Right cardiac atrium (tissue), 5 donors: ENCODE measurements at regions not wholly inside any gene's neighbourhood (a gene's known extent, or its start where the extent isn't known, plus 50 kb on each side); places are given as distances from the start of the nearest gene placed in this dataset.

Experiments used
- ATAC-seq, 2 donors: fragments of 200-7000 bp; cut with Tn5 transposase; one replicate each; pipeline versions ENCODE4 v1.8.0 to v1.9.1; 2020; ENCODE audit warnings: moderate library complexity in 2 of 2, mild to moderate bottlenecking in 1 of 2
- DNase-seq, 3 donors: peaks; one replicate each; pipeline ENCODE4 v3.0.0-alpha.2; 2020
- H3K27ac ChIP-seq: one replicate; pipeline ENCODE4 v1.5.1; 2013; ENCODE audit warnings: mild to moderate bottlenecking, low read length, control low read depth, moderate library complexity
- H3K27me3 ChIP-seq: one replicate; pipeline ENCODE4 v1.6.1; 2013; ENCODE audit not compliant: control insufficient read depth, insufficient read depth
- H3K4me1 ChIP-seq: one replicate; pipeline ENCODE4 v1.6.1; 2013; ENCODE audit warnings: low read length; ENCODE audit not compliant: control insufficient read depth, insufficient read depth
- H3K4me3 ChIP-seq: one replicate; pipeline ENCODE4 v1.5.1; 2013; ENCODE audit warnings: low read length, control low read depth
- H3K9me3 ChIP-seq: one replicate; pipeline ENCODE4 v1.6.1; 2013; ENCODE audit warnings: low read length; ENCODE audit not compliant: control insufficient read depth
- WGBS: extraction: QIAGEN DNeasy Blood & Tissue Kit; methylation state at CpG from one replicate; pipeline ENCODE4 v1.1.7; 2013; 5-methylcytosine and 5-hydroxymethylcytosine counted together
- intact Hi-C, 4 donors: fragments of 100-400 bp; cut with DNase I; formaldehyde crosslinking; loops; one replicate each; pipeline versions ENCODE4 v1.11.0 to v1.14.0; 2022 to 2023
- donor health status: healthy with polysubstance abuse.
- donor health status: DM: no; HTN: yes; CAD: no.
- donor health status: DM: no; HTN: no; CAD: no.
- donor health status: DM: no; HTN: yes; CAD: no; lungs with severe emphysema.
- donor health status: DM: yes; HTN: yes; CAD: no.

DNA sequence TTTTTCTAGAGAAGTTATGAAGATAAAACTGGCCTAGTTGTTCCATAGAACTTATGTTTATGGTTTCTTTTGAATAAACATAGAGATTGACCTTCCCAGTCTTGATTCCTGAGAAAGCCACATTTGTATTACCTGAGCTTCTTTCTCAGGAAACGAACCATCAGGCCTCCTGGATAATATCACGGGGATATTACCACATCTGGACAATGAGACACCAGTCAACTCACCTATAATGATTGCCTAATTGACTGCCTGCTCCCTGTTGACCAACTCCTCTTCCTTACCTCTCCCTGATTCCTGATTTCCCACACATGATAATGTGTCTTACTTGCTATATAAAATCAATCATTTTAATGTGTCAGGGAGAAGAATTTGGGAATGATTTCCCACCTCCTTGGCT is 822.7 kb downstream of the LRFN5 start:
- Histone ChIP-seq H3K27ac (no peak overlapping the region), H3K27me3 (no peaks in the 10 kb centered on the region), H3K9me3 (no peaks in the 10 kb centered on the region), H3K4me1 (no peaks in the 10 kb centered on the region), H3K4me3 (no peak overlapping the region)
- WGBS = 43% methylated on average over 2 of the region's 2 CpGs
- intact Hi-C loops = no loop called here
- no peak for ATAC-seq
- no peak for DNase-seq

DNA sequence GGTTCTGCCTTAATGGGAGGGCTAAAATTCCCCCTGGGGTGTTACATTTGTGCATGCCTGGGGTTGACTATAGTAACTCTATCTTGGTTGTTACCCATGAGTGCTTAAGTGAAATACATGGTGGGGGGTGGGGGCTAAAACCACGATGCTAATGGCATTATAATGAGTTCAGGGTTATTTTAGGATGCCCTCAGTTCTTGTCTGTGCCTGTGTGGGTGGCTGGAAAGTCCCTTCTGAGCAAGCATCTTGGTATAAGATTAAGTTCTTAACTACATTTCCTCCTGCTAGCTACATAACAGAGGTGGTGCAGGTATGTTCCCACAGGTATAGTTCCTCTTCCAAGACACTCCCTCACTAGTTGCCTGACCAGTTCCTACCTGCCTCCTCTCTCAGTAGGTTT is 822.3 kb downstream of the LRFN5 start:
- 34% methylated on average over 1 of the region's 1 CpG for WGBS
- ATAC-seq = no peak
- intact Hi-C loops = no loop called here
- Histone ChIP-seq H3K4me1 (no peaks in the 10 kb centered on the region), H3K27ac (no peak overlapping the region), H3K27me3 (no peaks in the 10 kb centered on the region), H3K4me3 (no peak overlapping the region), H3K9me3 (no peaks in the 10 kb centered on the region)
- no peak for DNase-seq

DNA sequence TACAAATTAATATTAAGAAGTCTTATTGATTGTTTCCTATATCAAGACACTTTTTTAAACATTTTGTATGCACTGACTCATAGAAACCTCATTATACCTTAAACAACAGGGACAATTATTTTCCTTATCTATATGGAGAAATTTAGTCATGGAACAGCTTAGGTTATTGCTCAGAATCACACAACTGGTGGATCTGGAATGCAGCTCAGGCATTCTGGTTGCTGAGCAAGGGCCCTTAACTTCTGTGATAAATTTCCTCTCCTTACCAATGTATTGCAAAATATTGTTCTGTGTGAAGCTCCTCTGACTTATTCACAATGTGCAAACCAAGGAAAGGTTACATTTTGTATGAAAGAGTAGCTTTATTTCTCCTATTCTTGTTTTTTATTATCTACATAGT is 817.8 kb downstream of the LRFN5 start:
- intact Hi-C loops = no loop called here
- DNase-seq = no peak
- Histone ChIP-seq H3K4me3 (no peak overlapping the region), H3K4me1 (no peaks in the 10 kb centered on the region), H3K27me3 (no peaks in the 10 kb centered on the region), H3K9me3 (no peaks in the 10 kb centered on the region), H3K27ac (no peak overlapping the region)
- ATAC-seq = no peak

DNA sequence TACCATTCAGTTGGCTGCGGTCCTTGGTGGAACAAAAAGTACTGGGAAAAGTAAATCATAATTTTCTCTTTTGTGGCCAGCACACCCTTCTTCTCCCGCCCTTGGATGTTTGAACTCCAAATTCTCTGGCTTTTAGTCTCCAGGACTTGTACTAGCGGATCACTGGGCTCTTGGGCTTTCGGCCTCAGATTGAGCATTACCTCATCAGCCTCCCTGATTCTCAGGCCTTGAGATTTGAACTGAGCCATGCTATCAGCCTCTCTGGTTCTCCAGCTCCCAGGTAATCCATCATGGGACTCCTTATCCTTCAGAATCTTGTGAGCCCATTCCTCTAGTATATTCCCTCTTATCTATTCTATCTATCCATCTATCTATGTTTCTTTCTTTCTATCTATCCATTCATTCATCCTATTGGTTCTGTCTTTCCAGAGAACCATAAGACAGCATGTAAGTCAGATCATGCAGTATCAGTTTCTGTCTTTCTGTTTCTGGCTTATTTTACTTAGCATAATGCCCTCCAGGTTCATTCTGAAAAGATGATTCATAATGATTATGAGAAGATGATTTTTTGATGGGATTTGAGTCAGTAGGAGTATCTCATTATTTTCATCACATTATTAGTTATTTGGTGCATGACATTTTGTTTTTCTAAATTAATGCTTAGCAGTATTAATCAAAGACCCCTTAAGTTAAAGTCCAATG is 814.9 kb downstream of the LRFN5 start:
- no peaks in the 10 kb centered on the region for H3K27me3 ChIP-seq
- 89% methylated on average over 4 of the region's 4 CpGs for whole genome bisulfite sequencing
- no peak for ATAC-seq

DNA sequence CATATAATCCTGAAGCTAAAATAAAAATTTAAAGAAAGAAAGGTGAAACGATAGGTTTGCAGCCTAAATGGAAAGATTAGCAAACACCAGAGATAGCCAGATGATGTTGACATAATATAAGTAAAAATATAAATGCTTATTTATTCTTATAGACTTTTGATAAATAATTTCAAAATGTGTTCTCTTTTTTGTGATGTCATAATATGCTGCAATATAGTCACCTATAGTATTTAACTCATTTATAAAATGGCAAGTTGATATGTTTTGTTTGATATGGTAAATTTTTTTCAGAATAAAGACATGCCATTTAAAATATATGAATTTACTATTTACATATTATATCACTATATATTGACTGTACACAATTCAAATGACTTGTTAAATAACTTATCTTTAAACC is 813.4 kb downstream of the LRFN5 start:
- DNase-seq (no peak), ATAC-seq (no peak)
- 89% methylated on average over 1 of the region's 1 CpG for WGBS
- no peak overlapping the region for H3K27ac ChIP-seq
- intact Hi-C loops = no loop called here
- H3K9me3 ChIP-seq = no peaks in the 10 kb centered on the region
- H3K4me1 ChIP-seq = no peaks in the 10 kb centered on the region
- no peaks in the 10 kb centered on the region for H3K27me3 ChIP-seq
- no peak overlapping the region for H3K4me3 ChIP-seq

More for the DNA sequence above, 814.9 kb downstream of the LRFN5 start:
- intact Hi-C loops = no loop called here
- Histone ChIP-seq H3K4me3 (no peak overlapping the region), H3K9me3 (no peaks in the 10 kb centered on the region), H3K27ac (no peak overlapping the region), H3K4me1 (no peaks in the 10 kb centered on the region)
- DNase-seq = no peak

DNA sequence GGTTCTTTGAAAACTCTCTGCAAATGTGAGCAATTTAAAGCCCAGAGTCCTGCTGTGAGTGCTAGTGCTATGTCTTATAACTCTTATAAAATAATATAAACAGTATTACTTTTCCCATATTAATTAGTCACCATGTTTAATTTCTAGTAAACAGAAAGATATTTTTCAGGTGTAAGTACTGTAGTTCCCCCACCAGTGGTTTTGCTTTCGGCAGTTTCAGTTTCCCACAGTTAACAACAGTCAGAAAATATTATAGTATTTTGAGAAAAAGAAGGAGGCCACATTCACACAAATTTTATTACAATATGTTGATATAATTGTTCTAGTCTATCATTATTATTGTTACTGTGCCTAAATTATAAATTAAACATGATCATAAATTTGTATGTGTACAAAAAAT is 800.5 kb downstream of the LRFN5 start:
- ATAC-seq (no peak), DNase-seq (no peak)
- no peaks in the 10 kb centered on the region for H3K27me3 ChIP-seq
- no peak overlapping the region for H3K4me3 ChIP-seq
- no peaks in the 10 kb centered on the region for H3K4me1 ChIP-seq
- intact Hi-C loops = no loop called here
- H3K9me3 ChIP-seq = no peaks in the 10 kb centered on the region
- 85% methylated on average over 1 of the region's 1 CpG for WGBS
- no peak overlapping the region for H3K27ac ChIP-seq

DNA sequence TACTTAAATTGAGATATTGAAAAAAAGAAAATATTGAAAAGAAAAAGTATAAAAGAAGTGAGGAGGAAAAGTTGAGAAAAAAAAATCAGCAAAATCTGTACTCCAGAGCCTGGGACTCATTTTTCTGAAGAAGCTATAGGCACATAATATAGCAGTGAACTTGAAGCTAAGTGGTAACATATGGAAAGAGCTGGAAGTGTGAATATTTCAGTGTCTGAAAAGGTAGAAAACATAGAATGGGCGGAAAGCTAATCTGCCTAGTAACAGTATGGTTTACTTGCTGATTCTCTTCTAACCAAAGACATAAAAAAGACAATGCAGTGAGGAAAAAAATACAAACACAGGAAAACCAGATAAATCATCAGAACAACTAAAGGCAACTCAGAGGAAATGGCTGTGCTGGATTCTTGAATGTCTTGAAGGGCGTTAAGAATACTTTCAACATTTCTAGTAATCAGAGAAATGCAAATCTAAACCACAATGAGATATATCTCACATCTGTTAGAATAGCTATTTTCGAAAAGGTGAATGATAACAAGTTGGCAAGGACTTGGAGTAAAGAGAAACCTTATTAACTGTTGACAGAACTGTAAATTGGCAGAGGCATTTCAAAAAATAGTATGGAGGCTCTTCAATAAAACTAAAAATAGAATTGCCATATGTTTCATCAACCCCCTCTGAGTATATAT is 784.6 kb downstream of the LRFN5 start:
- intact Hi-C loops = no loop called here
- Histone ChIP-seq H3K4me3 (no peak overlapping the region), H3K27me3 (no peaks in the 10 kb centered on the region), H3K4me1 (no peaks in the 10 kb centered on the region), H3K9me3 (no peaks in the 10 kb centered on the region), H3K27ac (no peak overlapping the region)
- DNase-seq (no peak), ATAC-seq (no peak)
- 49% methylated on average over 3 of the region's 3 CpGs for WGBS

DNA sequence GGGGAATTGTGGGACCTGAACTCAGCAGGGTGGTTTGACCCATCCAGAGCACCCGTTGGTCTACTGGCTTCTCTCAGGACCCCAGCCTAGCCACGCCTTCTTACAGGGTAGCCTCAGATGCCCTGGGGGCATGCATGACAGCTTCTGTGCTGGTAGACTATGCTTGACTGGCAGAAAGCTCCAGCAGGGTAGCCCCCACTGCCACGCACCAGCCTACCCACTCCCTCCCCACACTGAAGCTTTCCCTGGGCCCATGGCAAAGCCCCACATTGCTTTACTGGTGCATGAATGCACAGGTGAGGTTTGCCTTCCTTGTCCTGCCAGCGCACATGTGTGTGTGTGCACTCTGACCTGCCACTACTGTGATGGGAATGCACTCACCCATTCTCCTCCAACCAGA is 772.2 kb downstream of the LRFN5 start:
- Histone ChIP-seq H3K4me3 (no peak overlapping the region), H3K27me3 (no peaks in the 10 kb centered on the region), H3K9me3 (no peaks in the 10 kb centered on the region), H3K4me1 (no peaks in the 10 kb centered on the region), H3K27ac (no peak overlapping the region)
- ATAC-seq = no peak
- no peak for DNase-seq
- 82% methylated on average over 4 of the region's 4 CpGs for WGBS
- intact Hi-C loops = no loop called here

DNA sequence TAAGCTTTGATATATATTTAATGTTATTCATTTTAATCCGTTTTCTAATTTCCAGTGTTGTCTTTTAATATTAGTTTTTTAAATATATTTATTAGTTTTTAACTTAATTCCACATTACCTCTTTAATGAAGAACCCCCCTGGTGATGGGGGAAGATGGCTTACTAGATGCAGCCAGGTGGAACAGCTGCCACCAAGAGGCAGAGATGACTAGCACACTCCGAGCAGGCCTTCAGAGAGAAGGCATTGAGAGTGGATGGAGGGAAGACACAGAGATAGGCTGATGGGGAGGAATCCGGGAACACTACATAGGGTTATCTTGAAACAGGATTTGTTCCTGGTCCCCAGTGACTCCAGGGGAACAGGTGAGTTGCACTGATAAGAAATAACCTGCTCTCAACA is 771.6 kb downstream of the LRFN5 start:
- ATAC-seq (no peak), DNase-seq (no peak)
- 71% methylated on average over 3 of the region's 3 CpGs for WGBS
- Histone ChIP-seq H3K27ac (no peak overlapping the region), H3K4me1 (no peaks in the 10 kb centered on the region), H3K4me3 (no peak overlapping the region), H3K27me3 (no peaks in the 10 kb centered on the region), H3K9me3 (no peaks in the 10 kb centered on the region)
- intact Hi-C loops = no loop called here

DNA sequence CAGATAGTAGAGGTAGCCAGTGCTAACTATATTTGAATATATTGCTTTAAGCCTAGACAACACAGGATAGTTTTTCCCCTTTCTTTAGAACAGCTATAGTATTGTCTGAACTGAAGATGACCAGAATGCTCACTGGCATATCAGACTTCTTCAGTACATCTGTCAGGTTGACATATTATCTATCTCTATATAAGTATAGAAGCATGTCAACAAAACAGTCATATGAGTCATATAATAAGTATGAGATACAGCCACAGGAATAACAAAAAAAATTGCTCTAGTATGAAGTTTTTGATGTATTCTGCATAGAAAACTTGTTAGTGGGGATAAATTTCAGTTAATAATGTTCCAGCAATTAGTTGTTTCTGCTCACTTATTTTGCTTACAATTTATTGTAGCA is 767.7 kb downstream of the LRFN5 start:
- DNase-seq (no peak), ATAC-seq (no peak)
- no peaks in the 10 kb centered on the region for H3K4me1 ChIP-seq
- no peak overlapping the region for H3K27ac ChIP-seq
- intact Hi-C loops = no loop called here
- no peaks in the 10 kb centered on the region for H3K27me3 ChIP-seq
- H3K4me3 ChIP-seq = no peak overlapping the region
- no peaks in the 10 kb centered on the region for H3K9me3 ChIP-seq

DNA sequence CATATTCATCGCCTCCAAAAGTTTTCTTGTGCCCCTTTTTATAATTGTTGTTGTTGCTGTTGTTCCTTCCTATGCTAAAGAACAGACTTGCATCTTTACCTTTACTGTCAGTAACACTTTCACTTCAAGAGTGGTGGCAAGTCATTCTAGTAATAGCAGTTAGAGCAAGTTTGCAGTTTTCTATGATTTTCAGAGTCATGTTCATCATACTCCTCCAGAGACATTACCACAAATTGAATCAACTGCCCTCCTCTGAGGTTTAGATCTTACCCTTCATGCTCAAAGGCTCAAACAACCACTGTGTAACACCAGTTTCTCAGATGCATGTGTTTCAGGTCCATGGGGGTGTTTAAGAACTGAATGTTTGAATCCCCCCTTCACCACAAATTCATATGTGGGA is 763.4 kb downstream of the LRFN5 start:
- no peak for DNase-seq
- Histone ChIP-seq H3K9me3 (no peaks in the 10 kb centered on the region), H3K27ac (no peak overlapping the region), H3K27me3 (no peaks in the 10 kb centered on the region), H3K4me1 (no peaks in the 10 kb centered on the region), H3K4me3 (no peak overlapping the region)
- intact Hi-C loops = no loop called here
- WGBS = 73% methylated on average over 1 of the region's 1 CpG
- no peak for ATAC-seq

DNA sequence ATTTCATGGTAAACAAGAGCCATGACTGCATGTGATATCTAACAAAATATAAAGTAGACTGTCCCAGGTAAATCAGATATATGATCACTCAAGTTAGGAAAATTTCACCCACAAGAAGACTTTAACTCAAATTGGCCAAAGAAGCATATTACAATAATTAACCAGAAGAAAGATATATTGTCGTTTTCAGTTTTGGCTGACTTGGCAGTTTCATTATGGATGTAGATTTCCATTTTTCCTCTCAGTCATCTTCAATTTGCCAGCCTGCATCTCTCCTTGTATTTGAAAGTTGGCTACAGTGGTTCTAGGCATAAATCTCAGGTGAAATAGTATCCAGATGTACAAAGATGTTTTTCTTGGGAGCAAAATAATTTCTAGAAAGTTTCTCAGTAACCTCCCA is 761.6 kb downstream of the LRFN5 start:
- no peak overlapping the region for H3K4me3 ChIP-seq
- no peak overlapping the region for H3K27ac ChIP-seq
- ATAC-seq (no peak), DNase-seq (no peak)
- 69% methylated on average over 1 of the region's 1 CpG for WGBS
- no peaks in the 10 kb centered on the region for H3K4me1 ChIP-seq
- no peaks in the 10 kb centered on the region for H3K27me3 ChIP-seq
- no peaks in the 10 kb centered on the region for H3K9me3 ChIP-seq
- intact Hi-C loops = no loop called here
